ENCODE measurements at regions not wholly inside any gene's neighbourhood (a gene's known extent, or its start where the extent isn't known, plus 50 kb on each side); places are given as distances from the start of the nearest gene placed in this dataset.

DNA sequence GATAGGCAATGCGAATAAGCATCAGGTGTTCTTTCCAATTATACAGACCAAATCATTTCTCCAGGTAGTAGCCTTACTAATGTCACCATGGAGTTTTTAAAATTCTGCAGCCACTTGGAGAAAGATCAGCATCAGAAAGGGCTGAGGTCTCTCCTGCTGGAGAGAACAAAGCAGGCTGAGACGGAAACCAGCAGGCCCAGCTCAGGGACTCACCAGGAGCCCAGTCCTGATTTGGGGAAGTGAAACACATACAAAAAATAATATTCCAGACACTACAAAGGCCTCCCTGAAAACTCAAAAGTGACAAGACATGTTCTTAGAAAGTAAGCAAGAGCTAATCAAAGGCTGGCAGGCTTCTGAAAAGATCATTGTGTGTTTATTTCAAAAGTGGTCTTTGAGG is 207.1 kb upstream of the GHITM start:
- TF ChIP-seq, protein P1, sequence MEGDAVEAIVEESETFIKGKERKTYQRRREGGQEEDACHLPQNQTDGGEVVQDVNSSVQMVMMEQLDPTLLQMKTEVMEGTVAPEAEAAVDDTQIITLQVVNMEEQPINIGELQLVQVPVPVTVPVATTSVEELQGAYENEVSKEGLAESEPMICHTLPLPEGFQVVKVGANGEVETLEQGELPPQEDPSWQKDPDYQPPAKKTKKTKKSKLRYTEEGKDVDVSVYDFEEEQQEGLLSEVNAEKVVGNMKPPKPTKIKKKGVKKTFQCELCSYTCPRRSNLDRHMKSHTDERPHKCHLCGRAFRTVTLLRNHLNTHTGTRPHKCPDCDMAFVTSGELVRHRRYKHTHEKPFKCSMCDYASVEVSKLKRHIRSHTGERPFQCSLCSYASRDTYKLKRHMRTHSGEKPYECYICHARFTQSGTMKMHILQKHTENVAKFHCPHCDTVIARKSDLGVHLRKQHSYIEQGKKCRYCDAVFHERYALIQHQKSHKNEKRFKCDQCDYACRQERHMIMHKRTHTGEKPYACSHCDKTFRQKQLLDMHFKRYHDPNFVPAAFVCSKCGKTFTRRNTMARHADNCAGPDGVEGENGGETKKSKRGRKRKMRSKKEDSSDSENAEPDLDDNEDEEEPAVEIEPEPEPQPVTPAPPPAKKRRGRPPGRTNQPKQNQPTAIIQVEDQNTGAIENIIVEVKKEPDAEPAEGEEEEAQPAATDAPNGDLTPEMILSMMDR (IDR thresholded peaks at IDR 0.05), result no peak
- no peak for TF ChIP-seq POLR2A (IDR thresholded peaks at IDR 0.05)
